PC-9 (cell line): ENCODE measurements at regions not wholly inside any gene's neighbourhood (a gene's known extent, or its start where the extent isn't known, plus 50 kb on each side); places are given as distances from the start of the nearest gene placed in this dataset.

Experiments
- BruUV-seq: library from RNA; stranded (reverse); fragments of 400-500 nt; replicated peaks from 2 replicates; lab custom pipeline; 2021; lab: Mats Ljungman, UMichigan
- CTCF ChIA-PET: fragments of 300-600 bp; sonication (Branson Sonifier 250); formaldehyde crosslinking; loops from one replicate; lab custom pipeline; 2022; ENCODE audit warnings: antibody characterized with exemption; lab: Charles Lee
- POLR2A ChIA-PET: fragments of 300-600 bp; sonication (Branson Sonifier 250); formaldehyde crosslinking; loops from one replicate; lab custom pipeline; 2022; ENCODE audit warnings: antibody characterized with exemption; ENCODE audit not compliant: unreplicated experiment; lab: Charles Lee
- DNase-seq, 2 experiments: peaks; one replicate each; pipeline versions ENCODE4 v3.0.0 to v3.0.0-alpha.2; 2015 to 2022; ENCODE audit warnings: mixed read lengths in 1 of 2
- H2AFZ ChIP-seq: fragments of 200-600 bp; sonication (generic); 2 replicates; pipeline ENCODE4 v1.8.1; 2017; ENCODE audit warnings: antibody characterized with exemption
- H3F3A ChIP-seq: fragments of 200-600 bp; sonication (generic); 2 replicates; pipeline ENCODE4 v1.8.1; 2017; ENCODE audit warnings: antibody characterized with exemption, mild to moderate bottlenecking, low read depth; ENCODE audit not compliant: insufficient read depth
- H3K27ac ChIP-seq: fragments of 200-600 bp; sonication (generic); 2 replicates; pipeline ENCODE4 v1.6.1; 2016; ENCODE audit warnings: mixed run types
- H3K27me3 ChIP-seq: fragments of 200-600 bp; sonication (generic); 2 replicates; pipeline ENCODE4 v1.6.1; 2016; ENCODE audit warnings: low read depth, mixed run types; ENCODE audit not compliant: insufficient read depth
- H3K36me3 ChIP-seq: fragments of 200-600 bp; sonication (generic); 2 replicates; pipeline ENCODE4 v1.6.1; 2016; ENCODE audit warnings: low read depth, mixed run types
- H3K4me1 ChIP-seq: fragments of 200-600 bp; sonication (generic); replicated peaks from 2 replicates; pipeline ENCODE4 v1.6.1; 2016; ENCODE audit warnings: mixed run types; ENCODE audit not compliant: insufficient read depth
- H3K4me2 ChIP-seq: fragments of 200-600 bp; sonication (generic); 2 replicates; pipeline ENCODE4 v1.6.1; 2017; ENCODE audit warnings: mixed run types
- H3K4me3 ChIP-seq: fragments of 200-600 bp; sonication (generic); 2 replicates; pipeline ENCODE4 v1.6.1; 2016; ENCODE audit warnings: mixed run types
- H3K79me2 ChIP-seq: fragments of 200-600 bp; sonication (generic); 2 replicates; pipeline ENCODE4 v1.6.1; 2017; ENCODE audit warnings: low read depth, mixed run types
- H3K9me2 ChIP-seq: fragments of 200-600 bp; sonication (generic); 2 replicates; pipeline ENCODE4 v1.8.1; 2017; ENCODE audit warnings: mild to moderate bottlenecking; ENCODE audit not compliant: insufficient read depth
- H3K9me3 ChIP-seq: fragments of 200-600 bp; sonication (generic); 2 replicates; pipeline ENCODE4 v1.8.1; 2016; ENCODE audit warnings: low read depth; ENCODE audit not compliant: insufficient read depth
- H4K20me1 ChIP-seq: fragments of 200-600 bp; sonication (generic); 2 replicates; pipeline ENCODE4 v1.8.1; 2017; ENCODE audit not compliant: insufficient read depth
- EZH2 ChIP-seq: fragments of 200-600 bp; sonication (generic); IDR thresholded peaks from 2 replicates; pipeline ENCODE4 v1.8.0; 2017; ENCODE audit warnings: antibody characterized with exemption, low read depth
- intact Hi-C: fragments of 100-400 bp; cut with micrococcal nuclease; formaldehyde crosslinking; loops from one replicate; pipeline ENCODE4 v1.10.0; 2022; ENCODE audit not compliant: unreplicated experiment
- TF ChIP-seq, protein P1 (sequence below): fragments of 200-600 bp; sonication (generic); conservative IDR thresholded peaks from 2 replicates; pipeline ENCODE4 v1.6.1; 2017; ENCODE audit warnings: mixed run types, antibody characterized with exemption, mild to moderate bottlenecking, moderate library complexity

DNA sequence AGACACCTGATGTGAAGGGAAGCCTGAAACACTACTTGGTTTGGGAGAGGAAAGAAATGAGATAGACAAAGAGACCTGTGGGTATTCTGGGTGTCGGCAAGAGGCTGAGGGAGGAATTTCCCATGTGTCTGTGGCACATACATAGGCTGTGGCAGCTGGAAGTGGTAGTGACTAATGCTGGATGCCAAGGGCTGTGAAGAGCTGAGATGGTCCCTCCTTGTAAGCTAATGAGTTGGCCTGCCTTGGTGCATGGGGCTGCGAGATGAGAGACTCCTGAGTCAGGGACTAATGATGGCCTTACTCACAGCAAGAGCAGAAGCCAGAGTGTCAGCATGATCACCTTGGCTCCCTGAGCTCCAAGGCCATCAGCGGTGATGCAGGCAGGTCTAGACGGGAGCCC, 119.0 kb upstream of the EEPD1 start:
- no peak overlapping the region for H3K4me3 ChIP-seq
- H3K4me1 ChIP-seq = peaks cover 69% of the 10 kb centered on the region
- POLR2A ChIA-PET = no interaction called here
- peaks cover 46% of the 10 kb centered on the region for H3F3A ChIP-seq
- CTCF ChIA-PET = interaction anchor here (0.6 kb wide), 1 partner anchor 74 kb away, joined by 6 read pairs; no protein-coding TSS in a partner anchor
- no peak overlapping the region for H2AFZ ChIP-seq
- no peaks in the 10 kb centered on the region for H4K20me1 ChIP-seq
- no peaks in the 10 kb centered on the region for H3K27me3 ChIP-seq
- DNase-seq = peak in 1 of 2 experiments; percentile 90
- H3K4me2 ChIP-seq = peak overlapping the region; percentile 9
- H3K9me3 ChIP-seq = no peaks in the 10 kb centered on the region
- intact Hi-C loops = no loop called here
- no peaks in the 10 kb centered on the region for H3K36me3 ChIP-seq
- H3K79me2 ChIP-seq = no peaks in the 10 kb centered on the region
- no peak overlapping the region for H3K27ac ChIP-seq
- no TSS peak for BruUV-seq
- H3K9me2 ChIP-seq = no peaks in the 10 kb centered on the region
- TF ChIP-seq, protein P1, sequence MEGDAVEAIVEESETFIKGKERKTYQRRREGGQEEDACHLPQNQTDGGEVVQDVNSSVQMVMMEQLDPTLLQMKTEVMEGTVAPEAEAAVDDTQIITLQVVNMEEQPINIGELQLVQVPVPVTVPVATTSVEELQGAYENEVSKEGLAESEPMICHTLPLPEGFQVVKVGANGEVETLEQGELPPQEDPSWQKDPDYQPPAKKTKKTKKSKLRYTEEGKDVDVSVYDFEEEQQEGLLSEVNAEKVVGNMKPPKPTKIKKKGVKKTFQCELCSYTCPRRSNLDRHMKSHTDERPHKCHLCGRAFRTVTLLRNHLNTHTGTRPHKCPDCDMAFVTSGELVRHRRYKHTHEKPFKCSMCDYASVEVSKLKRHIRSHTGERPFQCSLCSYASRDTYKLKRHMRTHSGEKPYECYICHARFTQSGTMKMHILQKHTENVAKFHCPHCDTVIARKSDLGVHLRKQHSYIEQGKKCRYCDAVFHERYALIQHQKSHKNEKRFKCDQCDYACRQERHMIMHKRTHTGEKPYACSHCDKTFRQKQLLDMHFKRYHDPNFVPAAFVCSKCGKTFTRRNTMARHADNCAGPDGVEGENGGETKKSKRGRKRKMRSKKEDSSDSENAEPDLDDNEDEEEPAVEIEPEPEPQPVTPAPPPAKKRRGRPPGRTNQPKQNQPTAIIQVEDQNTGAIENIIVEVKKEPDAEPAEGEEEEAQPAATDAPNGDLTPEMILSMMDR = no peak
- no peak for TF ChIP-seq EZH2

DNA sequence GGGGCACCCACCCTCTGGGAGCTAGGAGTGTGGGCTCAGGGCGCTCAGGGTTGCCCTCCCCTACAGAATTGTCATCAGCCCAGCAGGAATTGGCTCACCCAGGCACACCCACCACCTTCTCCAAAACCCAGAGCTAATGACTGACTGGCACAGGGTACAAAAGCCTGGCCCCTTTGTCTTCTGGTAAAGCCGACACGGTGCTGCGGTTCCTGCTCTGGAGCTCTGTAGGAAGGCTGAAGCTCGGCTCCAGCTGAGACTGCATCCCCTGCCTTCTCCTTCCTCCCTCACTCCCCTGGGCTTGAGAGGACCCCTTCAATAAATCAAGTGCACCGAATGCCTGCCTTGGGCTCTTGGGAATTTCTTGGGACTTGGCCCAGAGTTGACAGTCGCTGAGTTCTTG, 117.9 kb upstream of the EEPD1 start:
- POLR2A ChIA-PET = no interaction called here
- H2AFZ ChIP-seq = no peak overlapping the region
- no peak overlapping the region for H3K27ac ChIP-seq

DNA sequence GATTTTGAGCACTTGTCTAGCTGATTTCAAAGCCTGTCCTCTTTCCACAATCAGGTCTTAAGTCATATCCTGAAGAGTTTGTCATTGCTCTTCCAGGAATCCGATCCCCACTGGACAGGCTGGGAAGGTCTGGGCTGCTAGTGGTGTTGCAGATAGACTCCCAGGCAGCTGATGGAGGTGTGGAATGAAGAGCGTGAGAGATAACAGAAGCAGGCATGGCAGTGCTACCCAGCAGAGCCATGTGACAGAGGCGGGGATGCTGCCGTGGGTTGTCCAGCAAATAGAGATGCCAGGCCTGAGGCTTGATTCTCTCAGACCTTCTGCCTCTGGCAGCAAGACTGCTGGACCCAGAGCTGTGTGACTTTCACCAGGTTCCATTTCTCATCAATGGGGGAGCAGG, 116.5 kb upstream of the EEPD1 start:
- POLR2A ChIA-PET = no interaction called here
- H4K20me1 ChIP-seq = no peaks in the 10 kb centered on the region
- H3K4me3 ChIP-seq = peak overlapping the region; percentile 20; the same call in 1 of the 2 replicates
- no TSS peak for BruUV-seq
- peak; percentile 43 to 83 for DNase-seq
- CTCF ChIA-PET = no interaction called here
- H3F3A ChIP-seq = peaks cover 39% of the 10 kb centered on the region
- no peaks in the 10 kb centered on the region for H3K27me3 ChIP-seq
- H3K79me2 ChIP-seq = no peaks in the 10 kb centered on the region
- no peaks in the 10 kb centered on the region for H3K9me3 ChIP-seq
- no peak for TF ChIP-seq EZH2
- TF ChIP-seq, protein P1 = no peak
- H3K9me2 ChIP-seq = no peaks in the 10 kb centered on the region
- peak overlapping the region; percentile 87 for H3K27ac ChIP-seq
- H3K4me1 ChIP-seq = peaks cover 78% of the 10 kb centered on the region
- peak overlapping the region; percentile 52; the same call in 1 of the 2 replicates for H2AFZ ChIP-seq
- H3K4me2 ChIP-seq = peak overlapping the region; percentile 64
- H3K36me3 ChIP-seq = no peaks in the 10 kb centered on the region
- intact Hi-C loops = loop anchor here (2.0 to 5.0 kb wide), 2 partner anchors 52 to 171 kb away; no protein-coding TSS in a partner anchor

More for the DNA sequence above, 117.9 kb upstream of the EEPD1 start:
- Histone ChIP-seq H4K20me1 (no peaks in the 10 kb centered on the region), H3F3A (peaks cover 39% of the 10 kb centered on the region), H3K4me2 (peak overlapping the region; percentile 64; the same call in 1 of the 2 replicates), H3K4me3 (no peak overlapping the region), H3K27me3 (no peaks in the 10 kb centered on the region), H3K4me1 (peaks cover 68% of the 10 kb centered on the region), H3K36me3 (no peaks in the 10 kb centered on the region), H3K79me2 (no peaks in the 10 kb centered on the region), H3K9me3 (no peaks in the 10 kb centered on the region), H3K9me2 (no peaks in the 10 kb centered on the region)
- no TSS peak for BruUV-seq
- DNase-seq = no peak
- CTCF ChIA-PET = interaction anchor here (0.6 kb wide), 1 partner anchor 100 kb away, joined by 7 read pairs; no protein-coding TSS in a partner anchor
- intact Hi-C loops = loop anchor here (5.0 kb wide), 1 partner anchor 172 kb away; no protein-coding TSS in a partner anchor
- TF ChIP-seq, protein P1 = no peak
- TF ChIP-seq EZH2 = no peak
